IPS-20b (cell line): ENCODE measurements at regions not wholly inside any gene's neighbourhood (a gene's known extent, or its start where the extent isn't known, plus 50 kb on each side); places are given as distances from the start of the nearest gene placed in this dataset.

Experiments
- H3K27ac ChIP-seq: one replicate; pipeline ENCODE4 v1.5.1; 2013; ENCODE audit warnings: low read length
- H3K27me3 ChIP-seq: 2 replicates; pipeline ENCODE4 v1.6.1; 2013; ENCODE audit warnings: mild to moderate bottlenecking, low read length, inconsistent platforms; ENCODE audit not compliant: insufficient read depth
- H3K36me3 ChIP-seq: 2 replicates; pipeline ENCODE4 v1.6.1; 2013; ENCODE audit warnings: low read depth, mild to moderate bottlenecking, inconsistent platforms, low read length, moderate library complexity; ENCODE audit not compliant: insufficient read depth
- H3K4me1 ChIP-seq: 2 replicates; pipeline ENCODE4 v1.6.1; 2013; ENCODE audit warnings: mild to moderate bottlenecking, control low read depth, inconsistent platforms, low read length, moderate library complexity; ENCODE audit not compliant: insufficient read depth
- H3K4me3 ChIP-seq: 2 replicates; pipeline ENCODE4 v1.5.1; 2013; ENCODE audit warnings: mild to moderate bottlenecking, low read length, inconsistent platforms
- H3K9ac ChIP-seq: 2 replicates; pipeline ENCODE4 v1.6.1; 2013; ENCODE audit warnings: low read depth, mild to moderate bottlenecking, inconsistent platforms, low read length, moderate library complexity
- H3K9me3 ChIP-seq: 2 replicates; pipeline ENCODE4 v1.6.1; 2013; ENCODE audit warnings: mild to moderate bottlenecking, low read depth, low read length, inconsistent platforms; ENCODE audit not compliant: insufficient read depth

DNA sequence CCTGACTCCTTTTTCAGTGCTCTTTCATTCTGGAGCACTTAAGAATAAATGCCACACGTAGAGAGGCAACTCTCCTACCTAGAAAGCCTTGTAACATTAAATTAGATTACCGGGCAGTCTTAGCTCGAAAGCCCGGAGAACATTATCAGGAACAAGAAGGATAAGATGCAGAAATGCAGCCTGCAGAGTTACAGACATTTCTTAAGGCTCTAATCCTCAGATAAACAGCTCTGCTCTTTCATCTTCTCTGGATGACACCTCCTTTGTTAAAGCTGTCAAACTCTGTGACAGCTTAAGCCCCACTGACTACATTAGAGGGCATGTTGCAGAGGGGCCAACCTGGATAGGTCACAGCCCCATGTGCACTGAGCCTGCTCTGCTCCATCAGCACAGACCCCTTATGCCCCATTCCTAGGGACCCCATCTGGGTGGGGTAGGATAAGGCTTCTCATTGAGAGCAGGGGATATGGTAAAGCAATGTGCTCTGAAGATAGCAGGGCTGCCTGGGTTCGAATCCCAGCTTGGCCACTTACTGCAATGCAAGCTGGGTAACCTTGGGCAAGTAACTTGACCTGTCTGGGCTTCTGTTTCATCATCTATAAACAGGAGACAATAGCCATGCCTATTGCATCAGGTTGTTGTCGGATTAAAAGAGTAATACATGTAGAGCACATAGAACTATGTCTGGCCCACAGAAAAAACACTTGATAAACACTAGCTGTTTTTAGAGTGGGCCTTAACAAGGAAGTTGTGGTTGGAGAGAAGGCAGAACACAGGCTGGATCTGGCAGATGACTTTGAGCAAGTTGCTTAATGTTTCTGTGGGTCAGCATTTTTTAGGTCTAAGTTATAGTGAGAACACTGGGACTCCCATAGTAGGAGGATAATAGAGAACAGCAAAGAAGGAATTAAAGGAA is 111.4 kb downstream of the THNSL2 start:
- no peak overlapping the region for H3K9ac ChIP-seq

DNA sequence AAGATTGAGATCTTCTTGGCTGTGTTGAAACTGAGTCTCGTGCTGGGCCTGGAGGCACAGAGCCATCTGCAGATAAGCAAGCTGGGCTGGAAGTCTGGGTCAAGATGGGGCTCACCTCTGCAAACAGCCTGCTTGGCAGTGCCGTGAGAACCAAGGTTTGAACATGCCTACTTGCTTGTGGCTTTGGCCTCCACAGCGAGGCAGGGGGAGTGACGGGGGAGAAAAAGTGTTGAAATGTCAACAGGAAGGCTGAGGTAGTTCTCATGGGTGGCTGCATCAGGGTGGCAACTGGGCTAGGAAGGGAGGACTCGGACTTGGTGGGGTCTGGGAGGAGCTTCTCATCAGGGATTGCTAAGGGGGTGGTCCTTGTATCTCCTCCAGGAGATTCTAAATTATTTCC is 99.7 kb downstream of the THNSL2 start:
- H3K27me3 ChIP-seq, result no peaks in the 10 kb centered on the region
- H3K27ac ChIP-seq, result no peak overlapping the region

More for the DNA sequence above, 111.4 kb downstream of the THNSL2 start:
- Histone ChIP-seq H3K27me3 (no peaks in the 10 kb centered on the region), H3K9me3 (no peaks in the 10 kb centered on the region), H3K4me3 (no peak overlapping the region), H3K4me1 (no peaks in the 10 kb centered on the region), H3K27ac (no peak overlapping the region), H3K36me3 (no peaks in the 10 kb centered on the region)

GRCh38 chr2:88265352-88266303 is 95.5 kb downstream of the THNSL2 start:
- Histone ChIP-seq H3K9ac (no peak overlapping the region), H3K4me1 (no peaks in the 10 kb centered on the region), H3K9me3 (peaks cover 7% of the 10 kb centered on the region), H3K27ac (no peak overlapping the region), H3K36me3 (no peaks in the 10 kb centered on the region), H3K4me3 (no peak overlapping the region), H3K27me3 (no peaks in the 10 kb centered on the region)

More for the DNA sequence above, 99.7 kb downstream of the THNSL2 start:
- Histone ChIP-seq H3K9me3 (peaks cover 7% of the 10 kb centered on the region; the same call in 1 of the 2 replicates), H3K4me3 (no peak overlapping the region), H3K9ac (no peak overlapping the region), H3K36me3 (no peaks in the 10 kb centered on the region), H3K4me1 (no peaks in the 10 kb centered on the region)

- Histone ChIP-seq H3K27ac (no peak overlapping the region), H3K4me1 (no peaks in the 10 kb centered on the region), H3K36me3 (no peaks in the 10 kb centered on the region), H3K4me3 (no peak overlapping the region), H3K9me3 (peaks cover under 1% of the 10 kb centered on the region), H3K27me3 (no peaks in the 10 kb centered on the region), H3K9ac (no peak overlapping the region)
Observed at GRCh38 chr2:88263861-88264260, 93.7 kb downstream of the THNSL2 start.

DNA sequence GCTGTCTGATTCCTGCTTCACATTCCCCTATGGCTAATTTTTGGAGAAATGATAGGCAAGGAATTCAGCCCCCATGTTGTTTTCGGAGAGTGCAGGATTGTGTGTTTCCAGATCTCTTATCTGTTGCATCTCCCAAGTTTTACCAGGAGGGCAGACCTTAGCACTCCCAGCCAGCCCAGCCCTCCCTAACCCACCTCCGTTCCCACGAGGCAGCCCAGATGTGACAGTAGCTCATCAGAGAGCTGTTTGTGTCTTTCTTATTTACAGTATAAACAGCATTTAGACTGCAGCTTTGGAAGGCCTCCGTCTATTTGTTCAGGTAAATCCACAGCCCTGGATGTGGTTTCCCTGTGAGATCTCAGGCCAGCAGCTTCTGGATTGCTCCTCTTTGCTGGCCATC is 91.6 kb downstream of the THNSL2 start:
- Histone ChIP-seq H3K9ac (no peak overlapping the region), H3K4me3 (no peak overlapping the region), H3K27me3 (no peaks in the 10 kb centered on the region), H3K9me3 (no peaks in the 10 kb centered on the region; the same call in 1 of the 2 replicates), H3K36me3 (no peaks in the 10 kb centered on the region), H3K27ac (no peak overlapping the region), H3K4me1 (no peaks in the 10 kb centered on the region)

GRCh38 chr2:88258208-88258607 is 88.1 kb downstream of the THNSL2 start:
- H3K4me1 ChIP-seq, result no peaks in the 10 kb centered on the region
- no peaks in the 10 kb centered on the region for H3K27me3 ChIP-seq
- H3K9me3 ChIP-seq, result no peaks in the 10 kb centered on the region
- no peak overlapping the region for H3K4me3 ChIP-seq
- no peak overlapping the region for H3K9ac ChIP-seq
- no peaks in the 10 kb centered on the region for H3K36me3 ChIP-seq
- H3K27ac ChIP-seq, result no peak overlapping the region

DNA sequence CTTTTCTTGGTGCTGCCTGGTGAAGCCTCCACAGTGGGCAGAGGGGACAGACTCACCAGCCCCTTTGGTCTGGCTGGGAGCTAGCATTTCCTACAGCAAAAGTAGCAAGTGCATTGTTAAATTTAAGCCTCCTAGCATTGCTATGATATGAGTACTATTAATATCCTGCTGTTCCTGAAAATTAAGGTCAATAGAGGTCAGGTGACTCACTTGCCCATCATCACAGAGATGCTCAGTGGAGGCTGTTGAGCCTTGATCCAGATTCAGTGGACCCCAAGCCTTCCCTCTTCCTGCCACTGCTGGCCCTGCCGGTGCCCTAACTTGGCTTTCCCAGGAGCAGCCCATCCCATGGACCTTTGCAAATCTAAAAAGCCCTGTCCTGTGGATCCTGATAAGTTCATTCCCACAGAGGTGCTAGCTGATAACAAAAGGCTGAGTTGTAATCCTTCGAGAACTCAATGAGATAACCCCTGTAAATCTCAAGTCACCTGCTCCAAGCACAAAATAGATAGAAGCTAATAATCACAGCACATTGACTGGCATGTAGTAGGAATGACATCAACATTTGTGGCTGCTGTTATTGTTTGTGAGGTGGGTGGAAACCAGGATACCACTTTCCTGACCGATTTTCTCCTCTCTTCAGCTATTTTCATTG is 84.4 kb downstream of the THNSL2 start:
- no peak overlapping the region for H3K4me3 ChIP-seq
- H3K9ac ChIP-seq, result no peak overlapping the region
- no peaks in the 10 kb centered on the region for H3K36me3 ChIP-seq
- H3K9me3 ChIP-seq, result no peaks in the 10 kb centered on the region
- H3K27me3 ChIP-seq, result no peaks in the 10 kb centered on the region
- H3K4me1 ChIP-seq, result no peaks in the 10 kb centered on the region
- no peak overlapping the region for H3K27ac ChIP-seq

GRCh38 chr2:88253997-88254396 is 83.9 kb downstream of the THNSL2 start:
- no peaks in the 10 kb centered on the region for H3K4me1 ChIP-seq
- H3K36me3 ChIP-seq, result no peaks in the 10 kb centered on the region
- no peak overlapping the region for H3K9ac ChIP-seq
- H3K9me3 ChIP-seq, result no peaks in the 10 kb centered on the region
- H3K27ac ChIP-seq, result no peak overlapping the region
- H3K4me3 ChIP-seq, result no peak overlapping the region
- no peaks in the 10 kb centered on the region for H3K27me3 ChIP-seq

DNA sequence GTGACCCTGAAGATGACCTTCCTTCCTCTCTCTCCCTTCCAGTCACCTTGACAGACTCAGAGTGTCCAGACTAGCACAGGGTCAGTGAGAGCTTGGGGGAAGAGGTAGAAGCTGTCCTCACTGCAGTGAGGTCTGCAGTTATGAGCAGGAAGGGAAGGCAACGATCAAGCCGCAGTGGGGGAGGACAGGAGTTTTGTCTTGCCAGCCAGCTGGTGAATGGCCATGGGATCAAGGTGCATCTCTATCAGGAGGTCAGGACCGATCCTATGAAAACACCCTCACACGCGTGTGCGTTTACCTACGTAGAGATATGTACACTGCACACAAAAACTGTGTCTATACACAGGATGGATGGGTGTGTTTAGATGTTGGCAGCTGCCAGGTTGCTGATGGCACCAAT is 83.2 kb downstream of the THNSL2 start:
- Histone ChIP-seq H3K9me3 (no peaks in the 10 kb centered on the region), H3K4me1 (no peaks in the 10 kb centered on the region), H3K4me3 (no peak overlapping the region), H3K9ac (no peak overlapping the region), H3K36me3 (no peaks in the 10 kb centered on the region), H3K27me3 (no peaks in the 10 kb centered on the region), H3K27ac (no peak overlapping the region)

DNA sequence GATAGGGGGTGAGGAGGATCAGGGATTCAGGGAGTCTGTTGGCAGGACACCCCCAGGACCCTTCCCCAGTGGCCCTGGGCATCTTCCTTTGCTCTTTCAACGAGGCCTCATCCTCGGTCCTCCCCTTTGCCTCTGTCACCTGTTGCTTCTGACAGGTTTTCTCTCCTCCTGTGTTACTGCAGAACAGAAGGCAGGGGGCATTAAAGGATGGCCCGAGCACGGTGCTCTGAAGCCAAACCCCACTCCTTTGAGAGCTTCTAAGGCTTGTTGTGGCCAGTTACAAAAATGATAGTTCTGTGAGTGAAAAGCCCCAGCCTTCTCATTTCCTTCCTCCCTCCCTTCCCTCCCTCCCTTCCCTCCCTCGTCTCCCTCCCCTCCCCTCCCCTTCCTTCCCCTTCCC is 82.5 kb downstream of the THNSL2 start:
- Histone ChIP-seq H3K27me3 (no peaks in the 10 kb centered on the region), H3K9me3 (no peaks in the 10 kb centered on the region), H3K4me3 (no peak overlapping the region), H3K4me1 (no peaks in the 10 kb centered on the region), H3K27ac (no peak overlapping the region), H3K9ac (no peak overlapping the region), H3K36me3 (no peaks in the 10 kb centered on the region)

DNA sequence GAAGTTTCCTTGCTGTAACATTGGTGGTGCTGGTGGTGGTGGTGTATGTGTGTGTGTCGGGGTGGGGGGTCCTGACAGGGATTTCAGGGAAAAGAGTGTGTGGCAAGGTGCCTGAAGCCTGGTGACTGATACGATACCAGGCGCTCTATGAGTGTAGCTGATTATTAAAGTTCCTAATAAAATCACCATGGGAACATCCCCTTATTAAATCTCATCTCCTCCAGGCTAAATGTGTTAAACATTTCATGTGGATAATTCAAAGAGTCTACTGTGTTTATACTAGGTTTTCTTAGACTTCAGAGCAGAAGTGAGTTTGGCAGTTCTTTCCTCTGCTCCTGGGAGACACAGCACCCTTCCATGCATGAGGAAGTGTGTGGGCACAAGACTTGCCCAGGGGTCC is 82.0 kb downstream of the THNSL2 start:
- Histone ChIP-seq H3K4me1 (no peaks in the 10 kb centered on the region), H3K27ac (no peak overlapping the region), H3K9ac (no peak overlapping the region), H3K9me3 (no peaks in the 10 kb centered on the region), H3K27me3 (no peaks in the 10 kb centered on the region), H3K4me3 (no peak overlapping the region), H3K36me3 (no peaks in the 10 kb centered on the region)
